ENCODE measurements at regions not wholly inside any gene's neighbourhood (a gene's known extent, or its start where the extent isn't known, plus 50 kb on each side); places are given as distances from the start of the nearest gene placed in this dataset.

- TF ChIP-seq CTCF (conservative IDR thresholded peaks at IDR 0.05; ENCODE audit: low read length) (no peak), EZH2phosphoT487 (IDR thresholded peaks at IDR 0.05; ENCODE audit: borderline replicate concordance, low read depth, low read length) (no peak)
Observed at GRCh38 chr5:164435576-164435975, 930.2 kb downstream of the MAT2B start.
